ENCODE measurements at regions not wholly inside any gene's neighbourhood (a gene's known extent, or its start where the extent isn't known, plus 50 kb on each side); places are given as distances from the start of the nearest gene placed in this dataset.

DNA sequence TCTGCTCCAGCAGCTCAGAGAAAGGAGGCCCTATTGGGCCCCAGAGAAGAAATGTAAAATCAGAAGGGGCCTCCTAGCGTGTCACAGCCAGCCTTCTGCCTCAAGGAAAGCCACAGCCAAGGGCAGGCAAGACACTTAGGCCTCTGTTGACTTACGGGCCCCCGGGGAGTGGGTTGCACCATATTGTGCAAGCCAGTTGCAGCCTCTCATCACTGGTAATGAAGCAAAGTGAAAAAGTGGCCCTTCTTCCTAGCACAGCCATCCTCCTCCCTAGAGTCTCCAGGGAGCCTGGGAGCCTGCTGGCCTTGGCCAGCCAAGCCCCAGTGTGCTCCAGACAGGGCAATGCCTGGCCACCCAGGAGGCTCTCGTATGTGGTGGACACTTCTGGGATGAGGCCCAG, 56.2 kb upstream of the GDF10 start:
- Histone ChIP-seq H3K27ac (no peak overlapping the region), H3K36me3 (no peaks in the 10 kb centered on the region), H3K4me1 (replicated peaks) (no peaks in the 10 kb centered on the region), H3K9me3 (no peaks in the 10 kb centered on the region), H3K4me3 (no peak overlapping the region), H3K27me3 (replicated peaks; ENCODE audit: insufficient read depth) (no peaks in the 10 kb centered on the region)
- intact Hi-C loops (cut with DNase I), result no loop called here
- no peak for TF ChIP-seq POLR2AphosphoS5 (IDR thresholded peaks at IDR 0.05)
- TF ChIP-seq POLR2A (IDR thresholded peaks at IDR 0.05), result no peak
- TF ChIP-seq, protein P1, sequence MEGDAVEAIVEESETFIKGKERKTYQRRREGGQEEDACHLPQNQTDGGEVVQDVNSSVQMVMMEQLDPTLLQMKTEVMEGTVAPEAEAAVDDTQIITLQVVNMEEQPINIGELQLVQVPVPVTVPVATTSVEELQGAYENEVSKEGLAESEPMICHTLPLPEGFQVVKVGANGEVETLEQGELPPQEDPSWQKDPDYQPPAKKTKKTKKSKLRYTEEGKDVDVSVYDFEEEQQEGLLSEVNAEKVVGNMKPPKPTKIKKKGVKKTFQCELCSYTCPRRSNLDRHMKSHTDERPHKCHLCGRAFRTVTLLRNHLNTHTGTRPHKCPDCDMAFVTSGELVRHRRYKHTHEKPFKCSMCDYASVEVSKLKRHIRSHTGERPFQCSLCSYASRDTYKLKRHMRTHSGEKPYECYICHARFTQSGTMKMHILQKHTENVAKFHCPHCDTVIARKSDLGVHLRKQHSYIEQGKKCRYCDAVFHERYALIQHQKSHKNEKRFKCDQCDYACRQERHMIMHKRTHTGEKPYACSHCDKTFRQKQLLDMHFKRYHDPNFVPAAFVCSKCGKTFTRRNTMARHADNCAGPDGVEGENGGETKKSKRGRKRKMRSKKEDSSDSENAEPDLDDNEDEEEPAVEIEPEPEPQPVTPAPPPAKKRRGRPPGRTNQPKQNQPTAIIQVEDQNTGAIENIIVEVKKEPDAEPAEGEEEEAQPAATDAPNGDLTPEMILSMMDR (IDR thresholded peaks at IDR 0.05), result no peak
- DNase-seq (ENCODE audit: low spot score), result no peak
- WGBS, result 88% methylated on average over 4 of the region's 4 CpGs

GRCh38 chr10:47244560-47245500, 55.2 kb upstream of the GDF10 start:
- H3K9me3 ChIP-seq, result no peaks in the 10 kb centered on the region
- no peak overlapping the region for H3K4me3 ChIP-seq
- H3K36me3 ChIP-seq, result no peaks in the 10 kb centered on the region
- 84% methylated on average over 13 of the region's 15 CpGs for WGBS
- H3K27me3 ChIP-seq (replicated peaks; ENCODE audit: insufficient read depth), result no peaks in the 10 kb centered on the region
- H3K4me1 ChIP-seq (replicated peaks), result no peaks in the 10 kb centered on the region
- no peak overlapping the region for H3K27ac ChIP-seq
- intact Hi-C loops (cut with DNase I), result no loop called here
- TF ChIP-seq POLR2A (IDR thresholded peaks at IDR 0.05), result no peak
- TF ChIP-seq, protein P1 (IDR thresholded peaks at IDR 0.05), result no peak
- no peak for TF ChIP-seq POLR2AphosphoS5 (IDR thresholded peaks at IDR 0.05)
- DNase-seq (ENCODE audit: low spot score), result no peak

GRCh38 chr10:47245731-47246350, 54.2 kb upstream of the GDF10 start:
- Histone ChIP-seq H3K4me1 (replicated peaks) (no peaks in the 10 kb centered on the region), H3K9me3 (no peaks in the 10 kb centered on the region), H3K27me3 (replicated peaks; ENCODE audit: insufficient read depth) (no peaks in the 10 kb centered on the region), H3K4me3 (no peak overlapping the region), H3K36me3 (no peaks in the 10 kb centered on the region), H3K27ac (no peak overlapping the region)
- DNase-seq (ENCODE audit: low spot score), result no peak
- intact Hi-C loops (cut with DNase I), result no loop called here
- WGBS, result 96% methylated on average over 6 of the region's 6 CpGs
- no peak for TF ChIP-seq POLR2A (IDR thresholded peaks at IDR 0.05)
- TF ChIP-seq, protein P1 (IDR thresholded peaks at IDR 0.05), result no peak
- TF ChIP-seq POLR2AphosphoS5 (IDR thresholded peaks at IDR 0.05), result no peak

DNA sequence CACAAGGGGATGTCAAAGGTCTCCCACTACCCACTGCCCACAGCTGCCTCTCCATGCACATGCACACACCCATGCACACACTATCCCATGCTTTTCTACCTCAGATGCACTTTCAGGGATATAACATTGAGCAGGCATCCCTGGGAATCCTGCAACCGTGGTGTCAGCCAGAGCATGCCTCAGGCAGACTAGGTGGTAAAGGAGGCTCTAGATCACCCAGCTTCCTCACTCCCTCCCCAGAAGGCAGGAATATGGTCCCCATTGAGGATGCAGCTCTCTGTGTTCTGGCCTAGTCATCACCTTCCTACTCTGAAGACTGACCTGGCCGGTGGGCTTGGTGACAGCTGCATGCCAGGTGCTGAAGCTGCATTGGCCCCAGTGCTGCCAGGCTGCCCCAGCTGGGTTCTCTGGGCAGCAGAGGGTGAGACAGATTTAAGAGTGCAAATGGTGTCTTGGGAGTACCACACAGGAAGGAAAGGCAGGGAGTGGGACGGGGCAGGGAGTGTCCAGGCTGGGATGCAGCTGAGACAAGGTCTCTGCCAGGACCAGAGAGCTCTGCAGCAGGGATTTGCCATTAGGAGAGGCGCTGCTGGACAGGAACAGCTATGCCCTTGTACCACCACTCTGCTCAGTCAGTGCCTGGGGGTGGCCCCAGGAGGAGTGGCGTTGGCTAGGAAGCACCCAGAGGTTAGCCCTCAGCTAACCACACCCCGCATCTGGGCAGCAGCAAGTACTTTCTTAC, 53.4 kb upstream of the GDF10 start:
- Histone ChIP-seq H3K27ac (no peak overlapping the region), H3K4me1 (replicated peaks) (no peaks in the 10 kb centered on the region), H3K9me3 (no peaks in the 10 kb centered on the region), H3K4me3 (no peak overlapping the region), H3K36me3 (no peaks in the 10 kb centered on the region), H3K27me3 (replicated peaks; ENCODE audit: insufficient read depth) (no peaks in the 10 kb centered on the region)
- intact Hi-C loops (cut with DNase I), result no loop called here
- TF ChIP-seq POLR2AphosphoS5 (IDR thresholded peaks at IDR 0.05) (no peak), POLR2A (IDR thresholded peaks at IDR 0.05) (no peak)
- TF ChIP-seq, protein P1 (IDR thresholded peaks at IDR 0.05), result no peak
- 99% methylated on average over 6 of the region's 6 CpGs for WGBS
- no peak for DNase-seq (ENCODE audit: low spot score)

All from prostate gland (tissue), 2 donors.